Epithelial cell of esophagus (primary cell): ENCODE measurements at regions not wholly inside any gene's neighbourhood (a gene's known extent, or its start where the extent isn't known, plus 50 kb on each side); places are given as distances from the start of the nearest gene placed in this dataset.

Experiments used
- DNase-seq: peaks from one replicate; pipeline ENCODE4 v3.0.0; 2010; ENCODE audit warnings: low read depth
- H3K4me3 ChIP-seq: 2 replicates; pipeline ENCODE4 v1.5.1; 2011; ENCODE audit warnings: mild to moderate bottlenecking, low read length, control low read depth
- CTCF ChIP-seq: IDR thresholded peaks from 2 replicates; pipeline ENCODE4 v1.5.1; 2011; ENCODE audit warnings: low read depth, mild to moderate bottlenecking, low read length, control low read depth, inconsistent platforms; ENCODE audit not compliant: insufficient read depth; ENCODE audit errors: missing control alignments

GRCh38 chr16:47967374-47967773 lies 188.4 kb downstream of the ABCC12 start:
- no peak for TF ChIP-seq CTCF
- no peak for DNase-seq
- H3K4me3 ChIP-seq: no peak overlapping the region

GRCh38 chr16:47966325-47966724 lies 189.5 kb downstream of the ABCC12 start:
- no peak for TF ChIP-seq CTCF
- DNase-seq: peak; percentile 86
- no peak overlapping the region for H3K4me3 ChIP-seq

GRCh38 chr16:47965439-47965838 lies 190.4 kb downstream of the ABCC12 start:
- no peak overlapping the region for H3K4me3 ChIP-seq
- peak; percentile 74 for DNase-seq
- no peak for TF ChIP-seq CTCF

- H3K4me3 ChIP-seq: no peak overlapping the region
- no peak for TF ChIP-seq CTCF
- DNase-seq: no peak
These were observed 197.1 kb downstream of the ABCC12 start for GRCh38 chr16:47958726-47959125.

GRCh38 chr16:47956916-47957315 lies 198.9 kb downstream of the ABCC12 start:
- H3K4me3 ChIP-seq: no peak overlapping the region
- DNase-seq: no peak
- TF ChIP-seq CTCF: no peak

- no peak overlapping the region for H3K4me3 ChIP-seq
- no peak for DNase-seq
- TF ChIP-seq CTCF: no peak
These were observed 206.1 kb downstream of the ABCC12 start for GRCh38 chr16:47949714-47950113.

GRCh38 chr16:47949276-47949675 lies 206.5 kb downstream of the ABCC12 start:
- DNase-seq: no peak
- no peak for TF ChIP-seq CTCF

More at GRCh38 chr16:47949276-47949675, 206.5 kb downstream of the ABCC12 start:
- H3K4me3 ChIP-seq: no peak overlapping the region
